ENCODE measurements at regions not wholly inside any gene's neighbourhood (a gene's known extent, or its start where the extent isn't known, plus 50 kb on each side); places are given as distances from the start of the nearest gene placed in this dataset.

DNA sequence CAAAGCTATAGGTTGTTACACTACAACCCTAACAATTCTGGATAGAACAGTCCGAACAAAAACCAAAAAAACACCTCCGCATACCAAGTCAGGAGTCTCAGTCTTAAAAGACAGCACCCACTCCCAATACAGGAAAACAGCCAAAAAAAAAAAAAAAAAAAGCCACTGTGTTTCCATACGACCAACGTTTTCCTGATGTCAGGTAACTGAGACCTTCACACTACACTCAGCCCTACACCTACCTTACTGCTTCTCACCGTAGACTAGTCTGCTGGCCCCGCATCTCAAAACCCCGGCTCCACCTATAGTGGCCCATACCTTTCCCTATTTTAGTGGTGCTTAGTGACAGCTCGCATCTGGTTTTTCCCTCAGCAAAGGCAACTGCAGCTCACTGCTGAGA, 339.5 kb upstream of the ADAMTS9 start:
- DNase-seq (ENCODE audit: low read depth) (no peak), FAIRE-seq (no peak)
- peaks cover 2% of the 10 kb centered on the region for H3K9me3 Mint-ChIP-seq (ENCODE audit: unreplicated experiment)
- no peaks in the 10 kb centered on the region for H3K36me3 ChIP-seq (ENCODE audit: insufficient read depth, low read length)
- H3K9ac ChIP-seq (ENCODE audit: low read length) = no peak overlapping the region
- no peaks in the 10 kb centered on the region for H3K79me2 ChIP-seq (ENCODE audit: insufficient read depth, low read length)
- TF ChIP-seq, protein P1, sequence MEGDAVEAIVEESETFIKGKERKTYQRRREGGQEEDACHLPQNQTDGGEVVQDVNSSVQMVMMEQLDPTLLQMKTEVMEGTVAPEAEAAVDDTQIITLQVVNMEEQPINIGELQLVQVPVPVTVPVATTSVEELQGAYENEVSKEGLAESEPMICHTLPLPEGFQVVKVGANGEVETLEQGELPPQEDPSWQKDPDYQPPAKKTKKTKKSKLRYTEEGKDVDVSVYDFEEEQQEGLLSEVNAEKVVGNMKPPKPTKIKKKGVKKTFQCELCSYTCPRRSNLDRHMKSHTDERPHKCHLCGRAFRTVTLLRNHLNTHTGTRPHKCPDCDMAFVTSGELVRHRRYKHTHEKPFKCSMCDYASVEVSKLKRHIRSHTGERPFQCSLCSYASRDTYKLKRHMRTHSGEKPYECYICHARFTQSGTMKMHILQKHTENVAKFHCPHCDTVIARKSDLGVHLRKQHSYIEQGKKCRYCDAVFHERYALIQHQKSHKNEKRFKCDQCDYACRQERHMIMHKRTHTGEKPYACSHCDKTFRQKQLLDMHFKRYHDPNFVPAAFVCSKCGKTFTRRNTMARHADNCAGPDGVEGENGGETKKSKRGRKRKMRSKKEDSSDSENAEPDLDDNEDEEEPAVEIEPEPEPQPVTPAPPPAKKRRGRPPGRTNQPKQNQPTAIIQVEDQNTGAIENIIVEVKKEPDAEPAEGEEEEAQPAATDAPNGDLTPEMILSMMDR (IDR thresholded peaks at IDR 0.05; ENCODE audit: insufficient read depth, low read depth, low read length) = no peak
- TF ChIP-seq EZH2 (IDR thresholded peaks at IDR 0.05; ENCODE audit: insufficient read depth, low read length) = no peak
- peaks cover 15% of the 10 kb centered on the region for H3K4me1 Mint-ChIP-seq (ENCODE audit: low read depth, unreplicated experiment)
- no peaks in the 10 kb centered on the region for H3K9me3 ChIP-seq (ENCODE audit: insufficient read depth, low read depth, low read length)
- H4K20me1 ChIP-seq (ENCODE audit: insufficient read depth, low read length) = no peaks in the 10 kb centered on the region
- H3K27ac ChIP-seq (ENCODE audit: low read depth, low read length) = no peak overlapping the region
- H3K27ac Mint-ChIP-seq (ENCODE audit: unreplicated experiment) = no peak overlapping the region
- no peak overlapping the region for H3K4me3 Mint-ChIP-seq (ENCODE audit: unreplicated experiment)
- H3K4me1 ChIP-seq (ENCODE audit: insufficient read depth, low read length) = peaks cover 11% of the 10 kb centered on the region
- no peaks in the 10 kb centered on the region for H3K27me3 ChIP-seq (ENCODE audit: insufficient read depth, low read length)
- no peaks in the 10 kb centered on the region for H3K27me3 Mint-ChIP-seq (ENCODE audit: low read depth, unreplicated experiment)
- H3K4me3 ChIP-seq (ENCODE audit: insufficient read depth, low read depth, low read length) = no peak overlapping the region
- H2AFZ ChIP-seq (ENCODE audit: low read depth, low read length) = no peak overlapping the region
- H3K36me3 Mint-ChIP-seq (ENCODE audit: low read depth, unreplicated experiment) = no peaks in the 10 kb centered on the region
- H3K4me2 ChIP-seq (ENCODE audit: low read length) = no peak overlapping the region

DNA sequence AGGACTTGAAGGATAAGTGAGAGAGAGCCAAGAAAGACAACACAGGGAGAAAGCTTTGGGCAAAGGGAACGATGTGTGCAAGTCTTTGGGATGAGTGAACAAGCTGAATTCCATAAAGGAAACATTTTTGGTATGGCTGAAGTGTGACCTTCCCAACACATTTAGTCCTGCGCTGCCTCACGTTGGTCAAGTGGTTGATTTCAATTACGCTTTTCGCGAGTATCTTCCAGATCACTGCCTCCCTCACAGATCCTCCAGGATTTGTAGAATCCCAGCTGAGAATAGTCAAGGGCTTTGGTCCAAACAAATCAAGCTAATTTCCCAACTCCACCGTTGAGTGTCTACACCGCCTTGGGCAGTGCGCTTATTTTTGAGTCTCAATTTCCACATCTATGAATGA, 338.4 kb upstream of the ADAMTS9 start:
- Histone ChIP-seq H3K36me3 (ENCODE audit: insufficient read depth, low read length) (no peaks in the 10 kb centered on the region), H4K20me1 (ENCODE audit: insufficient read depth, low read length) (no peaks in the 10 kb centered on the region), H3K27ac (ENCODE audit: low read depth, low read length) (no peak overlapping the region), H3K27me3 (ENCODE audit: insufficient read depth, low read length) (no peaks in the 10 kb centered on the region), H3K4me2 (ENCODE audit: low read length) (no peak overlapping the region), H3K4me3 (ENCODE audit: insufficient read depth, low read depth, low read length) (no peak overlapping the region), H3K79me2 (ENCODE audit: insufficient read depth, low read length) (no peaks in the 10 kb centered on the region), H2AFZ (ENCODE audit: low read depth, low read length) (no peak overlapping the region), H3K9ac (ENCODE audit: low read length) (no peak overlapping the region), H3K4me1 (ENCODE audit: insufficient read depth, low read length) (peaks cover 8% of the 10 kb centered on the region), H3K9me3 (ENCODE audit: insufficient read depth, low read depth, low read length) (no peaks in the 10 kb centered on the region)
- H3K27me3 Mint-ChIP-seq (ENCODE audit: low read depth, unreplicated experiment) = no peaks in the 10 kb centered on the region
- no peak for TF ChIP-seq EZH2 (IDR thresholded peaks at IDR 0.05; ENCODE audit: insufficient read depth, low read length)
- TF ChIP-seq, protein P1 (IDR thresholded peaks at IDR 0.05; ENCODE audit: insufficient read depth, low read depth, low read length) = no peak
- no peak overlapping the region for H3K27ac Mint-ChIP-seq (ENCODE audit: unreplicated experiment)
- DNase-seq (ENCODE audit: low read depth) (no peak), FAIRE-seq (no peak)
- no peaks in the 10 kb centered on the region for H3K36me3 Mint-ChIP-seq (ENCODE audit: low read depth, unreplicated experiment)
- H3K4me1 Mint-ChIP-seq (ENCODE audit: low read depth, unreplicated experiment) = peaks cover 9% of the 10 kb centered on the region
- H3K4me3 Mint-ChIP-seq (ENCODE audit: unreplicated experiment) = no peak overlapping the region
- peaks cover 2% of the 10 kb centered on the region for H3K9me3 Mint-ChIP-seq (ENCODE audit: unreplicated experiment)

DNA sequence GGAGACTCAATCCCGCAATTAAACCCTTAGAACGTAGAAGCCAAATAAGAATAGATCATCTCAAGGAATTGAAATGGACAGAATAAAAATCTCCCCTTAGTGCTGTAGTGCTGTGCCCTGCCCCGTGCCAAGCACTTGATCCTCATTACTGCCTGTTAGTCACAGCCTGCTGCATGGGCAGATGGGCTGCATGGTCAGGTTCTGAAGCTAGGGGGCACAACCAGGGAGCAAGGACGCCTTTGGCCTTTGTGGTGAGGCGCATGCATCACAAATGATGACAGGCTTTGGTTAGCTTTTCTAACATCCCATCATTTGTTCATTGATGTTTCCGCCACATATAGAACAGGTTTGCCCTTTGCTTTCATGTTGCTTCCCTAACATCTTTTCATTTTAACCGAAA, 336.3 kb upstream of the ADAMTS9 start:
- H3K27me3 Mint-ChIP-seq (ENCODE audit: low read depth, unreplicated experiment) = no peaks in the 10 kb centered on the region
- H3K4me3 Mint-ChIP-seq (ENCODE audit: unreplicated experiment) = no peak overlapping the region
- no peak overlapping the region for H2AFZ ChIP-seq (ENCODE audit: low read depth, low read length)
- DNase-seq (ENCODE audit: low read depth) (no peak), FAIRE-seq (no peak)
- H3K36me3 Mint-ChIP-seq (ENCODE audit: low read depth, unreplicated experiment) = no peaks in the 10 kb centered on the region
- H3K79me2 ChIP-seq (ENCODE audit: insufficient read depth, low read length) = no peaks in the 10 kb centered on the region
- H3K4me3 ChIP-seq (ENCODE audit: insufficient read depth, low read depth, low read length) = no peak overlapping the region
- H3K9ac ChIP-seq (ENCODE audit: low read length) = no peak overlapping the region
- no peaks in the 10 kb centered on the region for H3K9me3 ChIP-seq (ENCODE audit: insufficient read depth, low read depth, low read length)
- H3K27me3 ChIP-seq (ENCODE audit: insufficient read depth, low read length) = no peaks in the 10 kb centered on the region
- H3K27ac Mint-ChIP-seq (ENCODE audit: unreplicated experiment) = no peak overlapping the region
- H3K36me3 ChIP-seq (ENCODE audit: insufficient read depth, low read length) = no peaks in the 10 kb centered on the region
- no peaks in the 10 kb centered on the region for H4K20me1 ChIP-seq (ENCODE audit: insufficient read depth, low read length)
- TF ChIP-seq EZH2 (IDR thresholded peaks at IDR 0.05; ENCODE audit: insufficient read depth, low read length) = no peak
- TF ChIP-seq, protein P1 (IDR thresholded peaks at IDR 0.05; ENCODE audit: insufficient read depth, low read depth, low read length) = no peak
- H3K9me3 Mint-ChIP-seq (ENCODE audit: unreplicated experiment) = no peaks in the 10 kb centered on the region
- no peak overlapping the region for H3K4me2 ChIP-seq (ENCODE audit: low read length)
- H3K4me1 Mint-ChIP-seq (ENCODE audit: low read depth, unreplicated experiment) = peaks cover 14% of the 10 kb centered on the region
- H3K4me1 ChIP-seq (ENCODE audit: insufficient read depth, low read length) = no peaks in the 10 kb centered on the region
- no peak overlapping the region for H3K27ac ChIP-seq (ENCODE audit: low read depth, low read length)
